ENCODE measurements at regions not wholly inside any gene's neighbourhood (a gene's known extent, or its start where the extent isn't known, plus 50 kb on each side); places are given as distances from the start of the nearest gene placed in this dataset.

DNA sequence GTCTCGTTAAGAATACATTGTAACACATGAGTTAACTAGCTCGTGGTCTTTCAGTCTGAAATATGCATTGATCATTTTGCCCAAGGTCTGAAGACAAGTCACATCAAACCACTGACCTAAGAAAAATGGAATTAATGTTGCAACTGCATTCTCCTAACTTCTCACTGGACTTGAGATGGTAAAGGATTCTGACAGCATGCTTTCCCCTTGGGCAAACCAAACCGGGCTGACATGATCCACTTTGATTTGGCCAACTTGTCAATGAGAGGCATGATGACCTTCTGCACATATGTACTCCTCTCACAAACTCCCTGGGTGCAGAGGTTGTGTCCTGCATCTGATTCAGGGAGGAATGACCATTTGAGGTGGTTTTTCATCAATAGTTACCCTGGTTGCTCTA lies 1982.5 kb upstream of the PIK3C3 start:
- 77 to 88% (median 83%) methylated on average over 3 of the region's 3 CpGs for WGBS, 5 donors

GRCh38 chr18:39969803-39970494 lies 1985.1 kb upstream of the PIK3C3 start:
- intact Hi-C loops (cut with DNase I; ENCODE audit: low total_unique reads): no loop called here
- Histone ChIP-seq H3K36me3 (no peaks in the 10 kb centered on the region), H3K4me1 (no peaks in the 10 kb centered on the region), H3K27me3 (replicated peaks in 1 of 7) (no peaks in the 10 kb centered on the region), H3K9me3 (peaks cover 0 to 6% (median 0%) of the 10 kb centered on the region in 8 donors), H3K27ac (no peak overlapping the region), H3K4me3 (no peak overlapping the region)
- DNase-seq: no peak
- WGBS, 5 donors: 55 to 74% (median 68%) methylated on average over 2 of the region's 2 CpGs
- TF ChIP-seq POLR2A (IDR thresholded peaks at IDR 0.05) (no peak), CTCF (IDR thresholded peaks at IDR 0.05 in 8 of 11, conservative IDR thresholded peaks at IDR 0.05 in 3 of 11) (no peak), POLR2AphosphoS5 (IDR thresholded peaks at IDR 0.05) (no peak)

More for the DNA sequence above, 1982.5 kb upstream of the PIK3C3 start:
- intact Hi-C loops (cut with DNase I; ENCODE audit: low total_unique reads): no loop called here
- H3K27me3 ChIP-seq (replicated peaks in 1 of 7): no peaks in the 10 kb centered on the region
- H3K36me3 ChIP-seq: no peaks in the 10 kb centered on the region
- H3K9me3 ChIP-seq: peaks cover 0 to 6% (median 0%) of the 10 kb centered on the region in 8 donors
- no peaks in the 10 kb centered on the region for H3K4me1 ChIP-seq
- DNase-seq: no peak
- no peak overlapping the region for H3K4me3 ChIP-seq
- no peak overlapping the region for H3K27ac ChIP-seq
- no peak for TF ChIP-seq POLR2A (IDR thresholded peaks at IDR 0.05)
- TF ChIP-seq CTCF (IDR thresholded peaks at IDR 0.05 in 8 of 11, conservative IDR thresholded peaks at IDR 0.05 in 3 of 11): no peak
- TF ChIP-seq POLR2AphosphoS5 (IDR thresholded peaks at IDR 0.05): no peak

DNA sequence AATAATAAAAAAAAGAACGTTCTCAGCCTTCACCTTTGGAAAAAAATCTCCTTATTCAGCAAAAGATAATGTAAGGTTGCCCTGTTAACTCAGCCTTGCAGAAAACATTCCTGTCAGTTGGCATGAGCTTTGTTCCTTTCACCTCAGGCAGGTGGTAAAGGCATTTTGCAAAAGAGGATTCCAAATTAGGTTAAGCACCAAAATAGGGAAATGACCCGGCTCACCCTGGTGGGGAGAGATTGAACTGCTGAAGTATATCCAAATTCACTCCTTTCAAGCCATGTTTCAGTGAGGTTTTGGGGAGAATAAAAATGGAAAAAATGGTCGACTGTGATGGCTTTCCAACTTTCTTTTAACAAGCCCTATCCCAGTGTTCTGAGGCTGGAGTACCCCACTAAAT lies 1988.8 kb upstream of the PIK3C3 start:
- no peak for TF ChIP-seq POLR2A (IDR thresholded peaks at IDR 0.05)
- no peak for TF ChIP-seq CTCF (IDR thresholded peaks at IDR 0.05 in 8 of 11, conservative IDR thresholded peaks at IDR 0.05 in 3 of 11)
- TF ChIP-seq POLR2AphosphoS5 (IDR thresholded peaks at IDR 0.05): no peak
- no peaks in the 10 kb centered on the region for H3K4me1 ChIP-seq
- 51 to 65% (median 60%) methylated on average over 3 of the region's 3 CpGs for WGBS, 5 donors
- H3K27me3 ChIP-seq (replicated peaks in 1 of 7): no peaks in the 10 kb centered on the region
- intact Hi-C loops (cut with DNase I; ENCODE audit: low total_unique reads): no loop called here
- no peak overlapping the region for H3K4me3 ChIP-seq
- no peaks in the 10 kb centered on the region for H3K9me3 ChIP-seq
- no peak overlapping the region for H3K27ac ChIP-seq
- DNase-seq: no peak
- H3K36me3 ChIP-seq: no peaks in the 10 kb centered on the region

GRCh38 chr18:39962546-39962945 lies 1992.5 kb upstream of the PIK3C3 start:
- no peaks in the 10 kb centered on the region for H3K9me3 ChIP-seq
- WGBS, 5 donors: 82 to 93% (median 85%) methylated on average over 2 of the region's 2 CpGs
- no peaks in the 10 kb centered on the region for H3K36me3 ChIP-seq
- DNase-seq: no peak
- intact Hi-C loops (cut with DNase I; ENCODE audit: low total_unique reads): no loop called here
- H3K4me1 ChIP-seq: no peaks in the 10 kb centered on the region
- TF ChIP-seq POLR2A (IDR thresholded peaks at IDR 0.05) (no peak), POLR2AphosphoS5 (IDR thresholded peaks at IDR 0.05) (no peak), CTCF (IDR thresholded peaks at IDR 0.05 in 8 of 11, conservative IDR thresholded peaks at IDR 0.05 in 3 of 11) (no peak)
- no peaks in the 10 kb centered on the region for H3K27me3 ChIP-seq (replicated peaks in 1 of 7)
- H3K27ac ChIP-seq: no peak overlapping the region
- no peak overlapping the region for H3K4me3 ChIP-seq
